ENCODE measurements at regions not wholly inside any gene's neighbourhood (a gene's known extent, or its start where the extent isn't known, plus 50 kb on each side); places are given as distances from the start of the nearest gene placed in this dataset.

DNA sequence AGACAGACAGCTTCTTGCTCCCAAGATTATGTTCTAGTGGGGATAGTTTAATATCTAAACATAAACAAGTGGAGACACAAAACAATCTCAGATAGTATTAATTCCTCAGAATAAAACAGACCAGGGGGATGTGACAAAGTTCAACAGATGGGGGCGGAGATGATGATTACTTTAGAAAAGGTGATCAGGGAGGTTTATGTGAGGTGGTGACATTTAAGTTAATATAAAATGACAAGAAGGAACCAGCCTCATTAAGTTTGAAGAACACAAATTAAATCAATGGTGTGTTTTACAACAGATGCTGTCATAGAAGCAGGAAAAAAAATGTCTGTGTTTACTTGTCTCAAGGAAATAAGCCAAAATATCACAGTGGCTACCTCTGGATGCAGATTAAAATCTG is 119.6 kb upstream of the HMHB1 start:
- Histone ChIP-seq H2AFZ (ENCODE audit: low read length) (no peak overlapping the region), H3K9ac (ENCODE audit: insufficient read depth, low read depth, low read length) (no peak overlapping the region), H3K79me2 (ENCODE audit: insufficient read depth, low read length) (no peaks in the 10 kb centered on the region), H3K4me3 (replicated peaks in 1 of 3; ENCODE audit: insufficient read depth in 1 of 3, low read depth in 2 of 3, low read length in 3 of 3) (no peak overlapping the region), H3K27me3 (ENCODE audit: control insufficient read depth in 1 of 2, insufficient read depth in 2 of 2, low read length in 2 of 2) (no peaks in the 10 kb centered on the region; a peak in 1 of 5 replicates), H4K20me1 (ENCODE audit: insufficient read depth, low read length) (no peaks in the 10 kb centered on the region), H3K4me1 (ENCODE audit: insufficient read depth, low read length) (peaks cover 32% of the 10 kb centered on the region), H3K9me3 (ENCODE audit: low read length) (no peaks in the 10 kb centered on the region), H3K36me3 (replicated peaks in 1 of 2; ENCODE audit: control insufficient read depth in 1 of 2, insufficient read depth in 2 of 2, low read length in 2 of 2) (no peaks in the 10 kb centered on the region), H3K4me2 (ENCODE audit: low read depth, low read length) (no peak overlapping the region), H3K27ac (ENCODE audit: extremely low read length, insufficient read depth, low read length) (no peak overlapping the region)
- ChIA-PET CTCF (ENCODE audit: low intra/inter-chr PET ratio, low total read pairs) (no interaction called here), POLR2A (no interaction called here)
- no peak for FAIRE-seq
- 51% methylated on average over 1 of the region's 1 CpG for WGBS (ENCODE audit: low lambda C conversion rate)
- in situ Hi-C loops (cut with HindIII; ENCODE audit: extremely low pct_ligation_motif_present, low pct_unique_long_range_greater_than_20kb): no loop called here
- no TSS peak for BruUV-seq (replicated peaks)
- intact Hi-C loops (cut with micrococcal nuclease; ENCODE audit: unreplicated experiment): no loop called here
- DNase-seq (ENCODE audit: low spot score): no peak
- ATAC-seq: no peak
- TF ChIP-seq NCOA1 (CRISPR knock-in tag; IDR thresholded peaks at IDR 0.05): no peak
- TF ChIP-seq PHB2 (IDR thresholded peaks at IDR 0.05; ENCODE audit: partially characterized antibody): no peak
- TF ChIP-seq ZNF383 (CRISPR knock-in tag; IDR thresholded peaks at IDR 0.05; ENCODE audit: borderline replicate concordance): no peak
- TF ChIP-seq, protein P1, sequence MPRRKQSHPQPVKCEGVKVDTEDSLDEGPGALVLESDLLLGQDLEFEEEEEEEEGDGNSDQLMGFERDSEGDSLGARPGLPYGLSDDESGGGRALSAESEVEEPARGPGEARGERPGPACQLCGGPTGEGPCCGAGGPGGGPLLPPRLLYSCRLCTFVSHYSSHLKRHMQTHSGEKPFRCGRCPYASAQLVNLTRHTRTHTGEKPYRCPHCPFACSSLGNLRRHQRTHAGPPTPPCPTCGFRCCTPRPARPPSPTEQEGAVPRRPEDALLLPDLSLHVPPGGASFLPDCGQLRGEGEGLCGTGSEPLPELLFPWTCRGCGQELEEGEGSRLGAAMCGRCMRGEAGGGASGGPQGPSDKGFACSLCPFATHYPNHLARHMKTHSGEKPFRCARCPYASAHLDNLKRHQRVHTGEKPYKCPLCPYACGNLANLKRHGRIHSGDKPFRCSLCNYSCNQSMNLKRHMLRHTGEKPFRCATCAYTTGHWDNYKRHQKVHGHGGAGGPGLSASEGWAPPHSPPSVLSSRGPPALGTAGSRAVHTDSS (CRISPR knock-in tag; conservative IDR thresholded peaks at IDR 0.05): no peak
- no peak for TF ChIP-seq ZNF318 (CRISPR knock-in tag; IDR thresholded peaks at IDR 0.05)
- no peak for TF ChIP-seq HNRNPK (IDR thresholded peaks at IDR 0.05; ENCODE audit: low read depth, low read length, poor library complexity, severe bottlenecking)
- TF ChIP-seq MTA1 (CRISPR knock-in tag; IDR thresholded peaks at IDR 0.05; ENCODE audit: borderline replicate concordance): no peak
- no peak for TF ChIP-seq GFI1 (CRISPR knock-in tag; IDR thresholded peaks at IDR 0.05; ENCODE audit: borderline replicate concordance)
- no peak for TF ChIP-seq ZIK1 (CRISPR knock-in tag; IDR thresholded peaks at IDR 0.05; ENCODE audit: borderline replicate concordance, low read depth)
- TF ChIP-seq, protein P2, sequence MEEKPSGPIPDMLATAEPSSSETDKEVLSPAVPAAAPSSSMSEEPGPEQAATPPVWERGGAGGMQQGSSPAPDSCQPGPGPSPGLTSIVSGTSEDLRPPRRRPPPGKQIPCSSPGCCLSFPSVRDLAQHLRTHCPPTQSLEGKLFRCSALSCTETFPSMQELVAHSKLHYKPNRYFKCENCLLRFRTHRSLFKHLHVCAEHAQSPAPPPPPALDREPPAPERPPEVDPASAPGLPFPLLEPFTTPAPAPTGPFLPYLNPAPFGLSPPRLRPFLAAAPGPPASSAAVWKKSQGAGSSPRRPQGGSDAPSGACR (CRISPR knock-in tag; IDR thresholded peaks at IDR 0.05): no peak
- TF ChIP-seq TFDP2 (CRISPR knock-in tag; IDR thresholded peaks at IDR 0.05): no peak
- TF ChIP-seq ZNF773 (CRISPR knock-in tag; IDR thresholded peaks at IDR 0.05; ENCODE audit: borderline replicate concordance): no peak
- no peak for TF ChIP-seq BRCA1 (CRISPR knock-in tag; IDR thresholded peaks at IDR 0.05)
- no peak for TF ChIP-seq KDM1A (CRISPR knock-in tag; IDR thresholded peaks at IDR 0.05)
- TF ChIP-seq GATA4 (IDR thresholded peaks at IDR 0.05; ENCODE audit: borderline replicate concordance, low read depth): no peak

Measured in HepG2 (cell line).